Esophagus squamous epithelium (tissue), 5 donors: ENCODE measurements at regions not wholly inside any gene's neighbourhood (a gene's known extent, or its start where the extent isn't known, plus 50 kb on each side); places are given as distances from the start of the nearest gene placed in this dataset.

Experiments
- DNase-seq: peaks from one replicate; lab custom pipeline; 2025; lab: John Stamatoyannopoulos, UW
- H3K27ac ChIP-seq, 4 donors: fragments of 200-600 bp; sonication (generic); one replicate each; pipeline ENCODE4 v1.5.1; 2016 to 2019; ENCODE audit warnings: mild to moderate bottlenecking in 1 of 4
- H3K27me3 ChIP-seq, 4 donors: fragments of 200-600 bp; sonication (generic); 1 replicate in 3 of 4; 2 replicates in 1 of 4; pipeline versions ENCODE4 v1.5.1 to v1.6.0; 2017 to 2021; ENCODE audit warnings: antibody characterized with exemption in 1 of 4
- H3K36me3 ChIP-seq, 3 donors: fragments of 200-600 bp; sonication (generic); one replicate each; pipeline ENCODE4 v1.5.1; 2016 to 2019
- H3K4me1 ChIP-seq, 3 donors: fragments of 200-600 bp; sonication (generic); one replicate each; pipeline ENCODE4 v1.5.1; 2017 to 2019
- H3K4me3 ChIP-seq, 4 donors: fragments of 200-600 bp; sonication (generic); 1 replicate in 3 of 4; 2 replicates in 1 of 4; pipeline ENCODE4 v1.5.1; 2016 to 2019; ENCODE audit warnings: mild to moderate bottlenecking in 2 of 4, moderate library complexity in 1 of 4
- H3K9me3 ChIP-seq, 3 donors: fragments of 200-600 bp; sonication (generic); one replicate each; pipeline ENCODE4 v1.5.1; 2016 to 2019
- POLR2A ChIP-seq, 4 donors: fragments of 450-650 bp; IDR thresholded peaks; one replicate each; pipeline ENCODE4 v1.6.1; 2017; ENCODE audit warnings: antibody characterized with exemption in 4 of 4, mild to moderate bottlenecking in 4 of 4, moderate library complexity in 3 of 4
- WGBS, 2 donors: methylation state at CpG; one replicate each; pipeline ENCODE4 v1.1.5; 2018; 5-methylcytosine and 5-hydroxymethylcytosine counted together
- intact Hi-C: fragments of 100-400 bp; cut with DNase I; formaldehyde crosslinking; loops from one replicate; pipeline ENCODE4 v1.15.0; 2022
- TF ChIP-seq, protein P1 (sequence below), 6 experiments: fragments of 450-650 bp in 4 of 6; fragments of 200-600 bp in 2 of 6; sonication (generic) in 2 of 6; IDR thresholded peaks; one replicate each; pipeline ENCODE4 v1.5.1; 2016 to 2019; ENCODE audit warnings: antibody characterized with exemption in 6 of 6, mild to moderate bottlenecking in 4 of 6, moderate library complexity in 4 of 6
- donor health status: DM: yes; HTN: yes; CAD: no.

DNA sequence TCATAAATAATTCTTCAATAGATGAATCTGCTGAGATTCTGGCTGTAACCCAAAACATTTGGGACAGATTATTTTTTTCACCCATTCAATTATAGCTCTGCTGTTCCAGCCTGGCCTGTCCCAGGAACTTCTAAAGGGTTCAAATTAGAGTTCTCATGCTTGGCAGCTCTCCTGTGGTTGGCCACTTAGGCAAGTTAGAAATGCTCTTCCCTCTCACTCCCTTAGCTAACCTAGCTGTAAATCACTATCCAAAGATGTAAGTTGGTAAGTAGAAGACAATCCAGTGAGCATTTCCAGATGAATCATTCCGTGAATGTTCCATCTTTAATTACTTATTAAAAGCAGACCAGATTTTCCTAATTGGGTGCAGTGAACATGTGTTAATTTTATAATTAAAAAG, 760.4 kb upstream of the TBX3 start:
- TF ChIP-seq, protein P1, sequence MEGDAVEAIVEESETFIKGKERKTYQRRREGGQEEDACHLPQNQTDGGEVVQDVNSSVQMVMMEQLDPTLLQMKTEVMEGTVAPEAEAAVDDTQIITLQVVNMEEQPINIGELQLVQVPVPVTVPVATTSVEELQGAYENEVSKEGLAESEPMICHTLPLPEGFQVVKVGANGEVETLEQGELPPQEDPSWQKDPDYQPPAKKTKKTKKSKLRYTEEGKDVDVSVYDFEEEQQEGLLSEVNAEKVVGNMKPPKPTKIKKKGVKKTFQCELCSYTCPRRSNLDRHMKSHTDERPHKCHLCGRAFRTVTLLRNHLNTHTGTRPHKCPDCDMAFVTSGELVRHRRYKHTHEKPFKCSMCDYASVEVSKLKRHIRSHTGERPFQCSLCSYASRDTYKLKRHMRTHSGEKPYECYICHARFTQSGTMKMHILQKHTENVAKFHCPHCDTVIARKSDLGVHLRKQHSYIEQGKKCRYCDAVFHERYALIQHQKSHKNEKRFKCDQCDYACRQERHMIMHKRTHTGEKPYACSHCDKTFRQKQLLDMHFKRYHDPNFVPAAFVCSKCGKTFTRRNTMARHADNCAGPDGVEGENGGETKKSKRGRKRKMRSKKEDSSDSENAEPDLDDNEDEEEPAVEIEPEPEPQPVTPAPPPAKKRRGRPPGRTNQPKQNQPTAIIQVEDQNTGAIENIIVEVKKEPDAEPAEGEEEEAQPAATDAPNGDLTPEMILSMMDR (IDR thresholded peaks at IDR 0.05) = no peak
- no peak for TF ChIP-seq POLR2A (IDR thresholded peaks at IDR 0.05)
- intact Hi-C loops = no loop called here
- H3K4me3 ChIP-seq = no peak overlapping the region
- no peaks in the 10 kb centered on the region for H3K9me3 ChIP-seq
- no peak overlapping the region for H3K27ac ChIP-seq
- H3K36me3 ChIP-seq = no peaks in the 10 kb centered on the region
- peaks cover 0 to 7% (median 0%) of the 10 kb centered on the region in 4 donors for H3K27me3 ChIP-seq
- WGBS, 2 donors = 65 to 67% methylated on average over 1 of the region's 1 CpG
- DNase-seq = no peak
- H3K4me1 ChIP-seq = peaks cover 0 to 4% (median 0%) of the 10 kb centered on the region in 3 donors

DNA sequence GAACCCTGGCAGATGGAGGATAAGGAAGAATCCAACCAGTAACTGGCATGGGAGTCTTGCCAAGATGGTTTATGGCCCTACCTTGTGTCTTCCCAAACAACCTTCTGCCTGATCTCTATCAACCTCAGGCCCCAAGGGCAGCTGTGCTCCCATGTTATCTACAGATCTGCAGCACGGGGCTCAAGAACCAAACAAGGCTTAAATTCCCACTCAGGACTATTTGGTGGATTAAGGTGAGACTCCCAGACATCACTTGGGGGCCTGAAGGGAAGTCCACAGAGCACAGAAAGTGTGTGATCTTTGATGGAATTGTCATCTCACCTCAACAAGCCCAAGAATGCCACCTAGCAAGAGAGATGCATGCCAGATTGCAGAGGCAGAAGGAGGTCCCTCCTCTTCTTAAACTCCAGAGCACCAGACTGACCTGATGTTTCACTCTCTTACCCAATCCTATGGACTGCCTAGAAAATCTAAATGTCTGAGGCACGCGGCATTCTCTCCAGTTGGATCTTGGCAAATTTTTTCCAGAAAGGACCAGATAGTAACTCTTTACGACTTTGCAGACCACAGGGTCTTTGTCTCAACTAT, 759.5 kb upstream of the TBX3 start:
- WGBS, 2 donors = 87% methylated on average over 3 to 4 of the region's 4 CpGs
- DNase-seq = no peak

DNA sequence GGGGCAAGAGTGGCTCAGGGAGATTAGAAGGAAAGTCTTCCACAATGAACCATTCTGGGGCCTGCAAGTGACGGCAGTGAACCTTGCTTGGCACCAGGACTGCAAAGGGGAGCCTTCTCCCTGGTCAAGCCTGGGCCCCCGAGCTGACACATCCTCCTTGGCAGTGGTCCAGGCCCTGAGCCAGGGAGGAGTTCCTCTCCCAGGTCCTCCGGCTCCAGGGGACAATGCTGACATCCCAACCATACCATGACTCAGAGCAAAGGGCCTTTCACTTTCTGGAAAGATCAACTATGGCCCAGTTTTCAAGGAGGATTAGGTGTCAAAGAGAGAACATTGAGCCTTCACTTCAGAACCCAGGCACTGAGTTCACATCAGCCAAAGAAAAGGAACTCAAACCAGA, 756.5 kb upstream of the TBX3 start:
- 40 to 42% methylated on average over 1 to 2 of the region's 3 CpGs for WGBS, 2 donors
- H3K4me3 ChIP-seq = no peak overlapping the region
- no peaks in the 10 kb centered on the region for H3K36me3 ChIP-seq
- DNase-seq = no peak
- H3K27ac ChIP-seq = no peak overlapping the region
- peaks cover 0 to 4% (median 0%) of the 10 kb centered on the region in 3 donors for H3K4me1 ChIP-seq
- H3K27me3 ChIP-seq = peaks cover 0 to 7% (median 0%) of the 10 kb centered on the region in 4 donors
- intact Hi-C loops = no loop called here
- H3K9me3 ChIP-seq = no peaks in the 10 kb centered on the region
- TF ChIP-seq POLR2A (IDR thresholded peaks at IDR 0.05) = no peak
- TF ChIP-seq, protein P1 (IDR thresholded peaks at IDR 0.05) = no peak

More for the DNA sequence above, 759.5 kb upstream of the TBX3 start:
- H3K4me3 ChIP-seq = no peak overlapping the region
- no peak overlapping the region for H3K27ac ChIP-seq
- TF ChIP-seq POLR2A (IDR thresholded peaks at IDR 0.05) = no peak
- TF ChIP-seq, protein P1 (IDR thresholded peaks at IDR 0.05) = no peak
- no peaks in the 10 kb centered on the region for H3K36me3 ChIP-seq
- H3K27me3 ChIP-seq = peaks cover 0 to 7% (median 0%) of the 10 kb centered on the region in 4 donors
- intact Hi-C loops = no loop called here
- H3K9me3 ChIP-seq = no peaks in the 10 kb centered on the region
- peaks cover 0 to 4% (median 0%) of the 10 kb centered on the region in 3 donors for H3K4me1 ChIP-seq

DNA sequence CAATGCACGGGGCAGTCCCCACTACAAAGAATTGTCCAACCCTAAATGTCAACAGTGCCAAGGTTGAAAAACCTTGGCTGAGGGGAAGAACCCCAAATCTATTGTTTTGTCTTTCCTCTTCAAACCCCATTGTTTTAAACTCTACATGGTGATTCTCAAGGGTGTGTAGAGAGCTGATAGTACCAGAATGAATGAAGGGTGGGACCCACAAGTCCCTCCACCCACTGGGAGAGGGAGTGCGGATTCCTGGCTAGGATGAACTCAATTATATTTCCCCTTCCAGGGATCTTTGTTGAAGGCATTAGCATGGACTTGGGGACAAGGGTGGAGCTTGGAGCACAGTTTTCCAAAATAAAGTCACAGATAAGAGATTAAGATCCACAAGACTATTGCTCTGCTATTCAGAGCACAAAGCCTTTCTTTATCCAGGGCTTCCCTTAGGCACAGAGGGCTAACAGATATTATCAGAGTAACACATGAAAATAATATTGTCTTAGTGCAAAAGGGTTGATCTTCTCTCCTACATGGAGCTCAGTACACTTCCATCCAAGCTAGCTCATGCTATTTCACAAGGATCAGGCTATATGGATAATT, 755.1 kb upstream of the TBX3 start:
- H3K36me3 ChIP-seq = no peaks in the 10 kb centered on the region
- no peak overlapping the region for H3K4me3 ChIP-seq
- H3K27me3 ChIP-seq = peaks cover 0 to 7% (median 0%) of the 10 kb centered on the region in 4 donors
- TF ChIP-seq, protein P1 (IDR thresholded peaks at IDR 0.05) = no peak
- no peak for TF ChIP-seq POLR2A (IDR thresholded peaks at IDR 0.05)
- no peak overlapping the region for H3K27ac ChIP-seq
- intact Hi-C loops = no loop called here
- H3K4me1 ChIP-seq = peaks cover 0 to 4% (median 0%) of the 10 kb centered on the region in 3 donors
- 64 to 72% methylated on average over 2 of the region's 2 CpGs for WGBS, 2 donors
- DNase-seq = no peak
- H3K9me3 ChIP-seq = no peaks in the 10 kb centered on the region

DNA sequence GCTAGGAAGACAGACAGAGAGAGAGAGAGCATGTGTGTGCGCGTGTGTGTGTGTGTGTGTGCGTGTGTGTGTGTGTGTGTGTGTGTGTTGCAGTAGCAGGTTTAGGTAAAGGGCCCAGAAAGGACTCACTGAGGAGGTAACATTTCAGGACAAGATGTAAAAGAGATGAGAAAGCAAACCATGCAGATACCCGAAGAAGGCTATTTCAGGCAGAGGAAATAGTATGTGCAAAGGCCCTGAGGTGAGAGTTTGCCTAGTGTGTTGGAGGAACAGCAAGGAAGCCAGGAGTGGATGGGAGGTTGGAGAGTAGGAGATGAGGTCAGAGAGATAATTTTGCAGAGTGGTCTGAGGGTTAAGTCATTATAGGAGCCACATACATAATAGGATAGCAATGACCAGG, 754.3 kb upstream of the TBX3 start:
- Histone ChIP-seq H3K9me3 (no peaks in the 10 kb centered on the region), H3K4me1 (peaks cover 0 to 4% (median 0%) of the 10 kb centered on the region in 3 donors), H3K27me3 (peaks cover 0 to 4% (median 0%) of the 10 kb centered on the region in 4 donors), H3K27ac (no peak overlapping the region), H3K36me3 (no peaks in the 10 kb centered on the region), H3K4me3 (no peak overlapping the region)
- no peak for DNase-seq
- TF ChIP-seq, protein P1 (IDR thresholded peaks at IDR 0.05) = no peak
- no peak for TF ChIP-seq POLR2A (IDR thresholded peaks at IDR 0.05)
- 82 to 92% methylated on average over 4 of the region's 4 CpGs for WGBS, 2 donors
- intact Hi-C loops = no loop called here
